ENCODE measurements at regions not wholly inside any gene's neighbourhood (a gene's known extent, or its start where the extent isn't known, plus 50 kb on each side); places are given as distances from the start of the nearest gene placed in this dataset.

DNA sequence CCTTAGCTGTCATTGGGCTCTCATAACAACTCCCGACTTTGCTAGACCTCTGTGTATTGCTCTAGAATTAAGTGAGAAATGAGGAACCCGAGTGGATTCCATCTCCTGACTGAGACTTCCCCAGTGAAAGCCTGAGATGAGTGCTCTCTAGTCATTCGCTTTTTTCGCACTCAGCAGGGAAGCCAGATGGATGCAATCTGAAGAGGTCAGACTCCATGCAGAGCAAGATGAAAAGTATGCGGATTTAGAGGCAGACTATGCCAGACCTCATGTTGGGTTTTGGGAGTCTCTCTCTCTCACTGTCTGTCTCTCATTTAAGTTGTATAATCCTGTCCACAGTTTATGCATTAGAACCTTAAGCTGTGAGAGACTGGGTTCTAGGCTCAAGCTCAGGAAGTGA is 88.6 kb downstream of the SLC5A7 start:
- H3K36me3 ChIP-seq (ENCODE audit: control insufficient read depth in 1 of 2, insufficient read depth in 2 of 2, low read length in 2 of 2), result no peaks in the 10 kb centered on the region
- no peak for ATAC-seq
- no peak for DNase-seq (ENCODE audit: low read depth, low spot score)
- H3K4me1 ChIP-seq (ENCODE audit: control insufficient read depth in 1 of 2, insufficient read depth in 2 of 2, low read length in 2 of 2), result no peaks in the 10 kb centered on the region
- no TSS peak for BruUV-seq (replicated peaks)
- no peaks in the 10 kb centered on the region for H3K79me2 ChIP-seq (ENCODE audit: insufficient read depth, low read length)
- no peak overlapping the region for H3K9ac ChIP-seq (ENCODE audit: low read length)
- no peaks in the 10 kb centered on the region for H4K20me1 ChIP-seq (ENCODE audit: insufficient read depth)
- no peaks in the 10 kb centered on the region; the same call in 1 of the 2 replicates for H3K27me3 ChIP-seq (ENCODE audit: insufficient read depth, low read length)
- TF ChIP-seq EZH2phosphoT487 (IDR thresholded peaks at IDR 0.05; ENCODE audit: borderline replicate concordance) (no peak), ELF1 (IDR thresholded peaks at IDR 0.05; ENCODE audit: borderline replicate concordance, low read depth) (no peak), EGR1 (IDR thresholded peaks at IDR 0.05; ENCODE audit: low read depth) (no peak), SRF (IDR thresholded peaks at IDR 0.05; ENCODE audit: low read depth) (no peak), POLR2AphosphoS5 (IDR thresholded peaks at IDR 0.05; ENCODE audit: low read depth, low read length) (no peak), SIN3A (IDR thresholded peaks at IDR 0.05; ENCODE audit: low read depth) (no peak), POLR2A (IDR thresholded peaks at IDR 0.05; ENCODE audit: borderline replicate concordance, extremely low read depth, insufficient read depth, insufficient read length) (no peak), YY1 (IDR thresholded peaks at IDR 0.05; ENCODE audit: extremely low read depth, insufficient replicate concordance, low read depth, low read length) (no peak), ZBTB33 (IDR thresholded peaks at IDR 0.05; ENCODE audit: extremely low read depth, insufficient replicate concordance, low read length) (no peak), CEBPB (IDR thresholded peaks at IDR 0.05; ENCODE audit: low read depth) (no peak), ZFX (IDR thresholded peaks at IDR 0.05) (no peak), CBX3 (IDR thresholded peaks at IDR 0.05; ENCODE audit: low read depth) (no peak), RAD21 (IDR thresholded peaks at IDR 0.05; ENCODE audit: low read depth) (no peak), TCF7L2 (IDR thresholded peaks at IDR 0.05; ENCODE audit: borderline replicate concordance, extremely low read depth, insufficient read depth, insufficient read length) (no peak), EZH2 (IDR thresholded peaks at IDR 0.05) (no peak), FOSL1 (IDR thresholded peaks at IDR 0.05; ENCODE audit: low read depth) (no peak), MAX (IDR thresholded peaks at IDR 0.05) (no peak), JUND (IDR thresholded peaks at IDR 0.05) (no peak)
- TF ChIP-seq, protein P1, sequence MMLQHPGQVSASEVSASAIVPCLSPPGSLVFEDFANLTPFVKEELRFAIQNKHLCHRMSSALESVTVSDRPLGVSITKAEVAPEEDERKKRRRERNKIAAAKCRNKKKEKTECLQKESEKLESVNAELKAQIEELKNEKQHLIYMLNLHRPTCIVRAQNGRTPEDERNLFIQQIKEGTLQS (IDR thresholded peaks at IDR 0.05), result no peak
- ChIA-PET RAD21 (ENCODE audit: low non-redundant PET in 1 of 2, low total read pairs in 2 of 2, uncharacterized antibody in 2 of 2, unreplicated experiment in 2 of 2) (no interaction called here), POLR2A (no interaction called here), CTCF (no interaction called here)
- no peak overlapping the region for H3K4me3 ChIP-seq (replicated peaks in 1 of 2; ENCODE audit: low read depth in 1 of 2, low read length in 2 of 2)
- no peak overlapping the region for H3K27ac ChIP-seq (ENCODE audit: low read depth, low read length)
- H3K4me2 ChIP-seq (ENCODE audit: low read length), result no peak overlapping the region
- H3K9me2 ChIP-seq (ENCODE audit: insufficient read depth), result no peaks in the 10 kb centered on the region
- H2AFZ ChIP-seq (ENCODE audit: low read depth, low read length, poor library complexity, severe bottlenecking), result no peak overlapping the region
- intact Hi-C loops (cut with micrococcal nuclease), result no loop called here
- H3K9me3 ChIP-seq (ENCODE audit: control insufficient read depth in 1 of 2, insufficient read depth in 1 of 2, low read depth in 1 of 2, low read length in 2 of 2), result no peaks in the 10 kb centered on the region

All from HCT116 (cell line).